ENCODE measurements at regions not wholly inside any gene's neighbourhood (a gene's known extent, or its start where the extent isn't known, plus 50 kb on each side); places are given as distances from the start of the nearest gene placed in this dataset.
A peak's percentile ranks its signal among the peaks of the same experiment; 100 is the strongest.
"Not testable (repeated sequence)": the region's sequence is repeated elsewhere in the genome, so short reads cannot be mapped to it uniquely, and the experiment has no call there.

DNA sequence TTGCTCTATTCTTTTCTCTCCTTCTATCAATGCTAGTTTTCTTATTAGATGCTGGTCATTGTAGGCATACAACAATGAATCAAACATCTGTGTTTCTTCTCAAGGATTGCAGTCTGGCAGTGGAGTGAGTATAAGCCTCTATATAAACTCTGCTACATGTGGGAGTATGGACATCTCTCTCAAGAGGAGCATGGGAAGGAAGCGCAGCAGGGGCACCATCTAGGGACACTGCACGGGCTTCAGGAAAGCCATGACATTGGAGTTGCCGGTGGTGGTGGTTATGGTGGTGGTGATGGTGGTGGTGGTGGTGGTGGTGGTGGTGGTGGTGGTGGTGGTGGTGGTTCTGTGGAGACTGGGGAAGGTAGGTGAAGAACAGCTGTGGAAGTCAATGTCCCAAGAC, 462.6 kb downstream of the RNF144A start:
- H3K4me1 ChIP-seq (ENCODE audit: low read length) = no peaks in the 10 kb centered on the region
- no peak overlapping the region for H3K4me2 ChIP-seq (ENCODE audit: low read depth, low read length, poor library complexity, severe bottlenecking)
- no peak overlapping the region for H2AFZ ChIP-seq (ENCODE audit: low read length)
- H3K9me3 ChIP-seq (ENCODE audit: low read length) = no peaks in the 10 kb centered on the region
- no peak for DNase-seq
- H3K9ac ChIP-seq (ENCODE audit: low read length) = no peak overlapping the region
- H3K27me3 ChIP-seq (ENCODE audit: low read length) = no peaks in the 10 kb centered on the region
- no peak overlapping the region for H3K4me3 ChIP-seq (ENCODE audit: low read length)
- H3K27ac ChIP-seq (ENCODE audit: low read length) = no peak overlapping the region
- H3K36me3 ChIP-seq (ENCODE audit: insufficient read depth, low read length) = no peaks in the 10 kb centered on the region
- H3K79me2 ChIP-seq (ENCODE audit: low read length) = no peaks in the 10 kb centered on the region
- H4K20me1 ChIP-seq (ENCODE audit: insufficient read depth, low read depth, low read length) = no peaks in the 10 kb centered on the region
- no peaks in the 10 kb centered on the region for H3K9me2 ChIP-seq (replicated peaks; ENCODE audit: insufficient read depth, low read length)

GRCh38 chr2:7384773-7385349, 467.6 kb downstream of the RNF144A start:
- Histone ChIP-seq H3K79me2 (ENCODE audit: low read length) (no peaks in the 10 kb centered on the region), H2AFZ (ENCODE audit: low read length) (no peak overlapping the region)

GRCh38 chr2:7390311-7390710, 473.1 kb downstream of the RNF144A start:
- not testable (repeated sequence) for H3K9me3 ChIP-seq (ENCODE audit: low read length); H3K9me2 ChIP-seq (replicated peaks; ENCODE audit: insufficient read depth, low read length); DNase-seq; H3K27ac ChIP-seq (ENCODE audit: low read length); H3K27me3 ChIP-seq (ENCODE audit: low read length); H2AFZ ChIP-seq (ENCODE audit: low read length); H3K4me3 ChIP-seq (ENCODE audit: low read length); H3K36me3 ChIP-seq (ENCODE audit: insufficient read depth, low read length); H3K4me2 ChIP-seq (ENCODE audit: low read depth, low read length, poor library complexity, severe bottlenecking); H4K20me1 ChIP-seq (ENCODE audit: insufficient read depth, low read depth, low read length); H3K79me2 ChIP-seq (ENCODE audit: low read length); H3K4me1 ChIP-seq (ENCODE audit: low read length); H3K9ac ChIP-seq (ENCODE audit: low read length)

More at GRCh38 chr2:7384773-7385349, 467.6 kb downstream of the RNF144A start:
- Histone ChIP-seq H3K4me1 (ENCODE audit: low read length) (no peaks in the 10 kb centered on the region), H3K36me3 (ENCODE audit: insufficient read depth, low read length) (no peaks in the 10 kb centered on the region), H3K9me2 (replicated peaks; ENCODE audit: insufficient read depth, low read length) (no peaks in the 10 kb centered on the region), H4K20me1 (ENCODE audit: insufficient read depth, low read depth, low read length) (no peaks in the 10 kb centered on the region), H3K27ac (ENCODE audit: low read length) (no peak overlapping the region), H3K4me2 (ENCODE audit: low read depth, low read length, poor library complexity, severe bottlenecking) (no peak overlapping the region), H3K9me3 (ENCODE audit: low read length) (no peaks in the 10 kb centered on the region), H3K4me3 (ENCODE audit: low read length) (no peak overlapping the region), H3K9ac (ENCODE audit: low read length) (no peak overlapping the region), H3K27me3 (ENCODE audit: low read length) (no peaks in the 10 kb centered on the region)
- no peak for DNase-seq

DNA sequence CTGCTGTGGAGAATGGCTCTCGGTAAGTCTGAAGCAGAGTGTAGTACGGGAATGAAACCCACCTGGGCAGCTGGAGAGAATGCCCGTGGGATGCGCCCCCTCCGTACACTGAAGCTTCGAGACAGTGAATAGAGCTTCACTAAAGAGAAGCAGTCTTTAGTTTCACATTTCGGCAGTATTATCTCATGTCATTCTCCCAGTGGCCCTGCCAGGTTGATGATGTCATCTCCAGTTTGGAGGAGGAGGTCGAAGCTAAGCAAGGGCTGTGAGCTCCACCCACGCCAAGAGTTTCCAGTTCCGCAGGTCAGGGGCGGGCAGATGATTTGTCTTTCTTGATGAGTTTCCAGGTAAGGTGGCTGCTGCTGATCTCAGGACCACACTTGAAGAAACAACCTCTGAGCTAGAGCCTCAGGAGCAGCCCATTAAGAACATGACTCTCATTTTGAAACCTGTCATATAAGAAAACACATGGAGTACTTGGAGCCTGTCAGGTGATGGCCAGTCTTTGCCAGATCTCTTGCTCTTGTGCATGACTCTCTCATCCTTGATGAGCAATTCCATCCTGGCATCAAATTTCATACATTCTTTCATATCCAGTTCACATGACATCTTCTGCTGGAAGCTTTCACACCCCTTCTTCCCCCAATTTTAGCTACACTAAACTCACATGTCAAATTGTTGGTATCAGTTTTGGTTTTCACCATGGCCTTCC, 475.0 kb downstream of the RNF144A start:
- H3K4me2 ChIP-seq (ENCODE audit: low read depth, low read length, poor library complexity, severe bottlenecking) = no peak overlapping the region
- H3K4me3 ChIP-seq (ENCODE audit: low read length) = no peak overlapping the region
- H3K4me1 ChIP-seq (ENCODE audit: low read length) = no peaks in the 10 kb centered on the region
- H4K20me1 ChIP-seq (ENCODE audit: insufficient read depth, low read depth, low read length) = no peaks in the 10 kb centered on the region
- no peaks in the 10 kb centered on the region for H3K9me2 ChIP-seq (replicated peaks; ENCODE audit: insufficient read depth, low read length)
- no peaks in the 10 kb centered on the region for H3K79me2 ChIP-seq (ENCODE audit: low read length)
- no peak for DNase-seq
- H3K9me3 ChIP-seq (ENCODE audit: low read length) = no peaks in the 10 kb centered on the region
- no peak overlapping the region for H3K27ac ChIP-seq (ENCODE audit: low read length)
- H3K27me3 ChIP-seq (ENCODE audit: low read length) = no peaks in the 10 kb centered on the region
- no peak overlapping the region for H3K9ac ChIP-seq (ENCODE audit: low read length)
- no peaks in the 10 kb centered on the region for H3K36me3 ChIP-seq (ENCODE audit: insufficient read depth, low read length)
- H2AFZ ChIP-seq (ENCODE audit: low read length) = no peak overlapping the region

DNA sequence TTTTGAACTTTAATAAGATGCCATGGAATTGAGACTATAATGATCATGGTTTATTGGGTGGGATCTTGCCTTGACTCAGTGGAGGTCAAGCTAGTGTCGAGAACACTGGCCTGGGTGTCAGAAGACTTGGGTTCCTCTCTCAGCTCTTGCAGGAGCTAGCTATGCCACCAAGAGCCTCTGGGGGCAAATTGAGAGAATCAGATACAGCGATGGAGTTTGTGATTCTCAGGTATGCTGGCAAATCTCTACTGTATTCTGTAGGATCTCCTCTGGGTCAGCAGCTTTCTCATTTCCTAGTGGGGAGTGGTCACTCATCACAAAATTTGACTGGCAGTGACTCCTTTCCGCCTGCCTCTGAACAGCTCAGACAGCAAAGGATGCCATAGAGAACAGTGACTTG, 477.0 kb downstream of the RNF144A start:
- Histone ChIP-seq H3K4me1 (ENCODE audit: low read length) (no peaks in the 10 kb centered on the region), H4K20me1 (ENCODE audit: insufficient read depth, low read depth, low read length) (no peaks in the 10 kb centered on the region), H3K9ac (ENCODE audit: low read length) (no peak overlapping the region), H3K4me3 (ENCODE audit: low read length) (no peak overlapping the region), H3K9me2 (replicated peaks; ENCODE audit: insufficient read depth, low read length) (no peaks in the 10 kb centered on the region), H3K79me2 (ENCODE audit: low read length) (no peaks in the 10 kb centered on the region), H3K27me3 (ENCODE audit: low read length) (no peaks in the 10 kb centered on the region), H3K27ac (ENCODE audit: low read length) (no peak overlapping the region), H2AFZ (ENCODE audit: low read length) (no peak overlapping the region), H3K4me2 (ENCODE audit: low read depth, low read length, poor library complexity, severe bottlenecking) (no peak overlapping the region), H3K36me3 (ENCODE audit: insufficient read depth, low read length) (no peaks in the 10 kb centered on the region), H3K9me3 (ENCODE audit: low read length) (no peaks in the 10 kb centered on the region)
- DNase-seq = peak; percentile 44

- Histone ChIP-seq H3K36me3 (ENCODE audit: insufficient read depth, low read length) (no peaks in the 10 kb centered on the region), H3K4me3 (ENCODE audit: low read length) (no peak overlapping the region), H3K4me1 (ENCODE audit: low read length) (no peaks in the 10 kb centered on the region), H3K9me3 (ENCODE audit: low read length) (no peaks in the 10 kb centered on the region), H3K27ac (ENCODE audit: low read length) (no peak overlapping the region), H3K9ac (ENCODE audit: low read length) (no peak overlapping the region), H2AFZ (ENCODE audit: low read length) (no peak overlapping the region), H3K4me2 (ENCODE audit: low read depth, low read length, poor library complexity, severe bottlenecking) (no peak overlapping the region), H3K27me3 (ENCODE audit: low read length) (no peaks in the 10 kb centered on the region), H4K20me1 (ENCODE audit: insufficient read depth, low read depth, low read length) (no peaks in the 10 kb centered on the region), H3K9me2 (replicated peaks; ENCODE audit: insufficient read depth, low read length) (no peaks in the 10 kb centered on the region), H3K79me2 (ENCODE audit: low read length) (no peaks in the 10 kb centered on the region)
- no peak for DNase-seq
These were observed 483.4 kb downstream of the RNF144A start for GRCh38 chr2:7400628-7401027.

- no peak for DNase-seq
- no peaks in the 10 kb centered on the region for H3K9me2 ChIP-seq (replicated peaks; ENCODE audit: insufficient read depth, low read length)
- no peaks in the 10 kb centered on the region for H3K9me3 ChIP-seq (ENCODE audit: low read length)
- no peaks in the 10 kb centered on the region for H3K27me3 ChIP-seq (ENCODE audit: low read length)
- H3K27ac ChIP-seq (ENCODE audit: low read length) = no peak overlapping the region
- H4K20me1 ChIP-seq (ENCODE audit: insufficient read depth, low read depth, low read length) = no peaks in the 10 kb centered on the region
- no peaks in the 10 kb centered on the region for H3K79me2 ChIP-seq (ENCODE audit: low read length)
- no peak overlapping the region for H3K4me3 ChIP-seq (ENCODE audit: low read length)
- no peak overlapping the region for H3K4me2 ChIP-seq (ENCODE audit: low read depth, low read length, poor library complexity, severe bottlenecking)
- H3K4me1 ChIP-seq (ENCODE audit: low read length) = no peaks in the 10 kb centered on the region
- no peaks in the 10 kb centered on the region for H3K36me3 ChIP-seq (ENCODE audit: insufficient read depth, low read length)
- no peak overlapping the region for H3K9ac ChIP-seq (ENCODE audit: low read length)
- H2AFZ ChIP-seq (ENCODE audit: low read length) = no peak overlapping the region
These were observed 486.0 kb downstream of the RNF144A start for GRCh38 chr2:7403092-7403775.

DNA sequence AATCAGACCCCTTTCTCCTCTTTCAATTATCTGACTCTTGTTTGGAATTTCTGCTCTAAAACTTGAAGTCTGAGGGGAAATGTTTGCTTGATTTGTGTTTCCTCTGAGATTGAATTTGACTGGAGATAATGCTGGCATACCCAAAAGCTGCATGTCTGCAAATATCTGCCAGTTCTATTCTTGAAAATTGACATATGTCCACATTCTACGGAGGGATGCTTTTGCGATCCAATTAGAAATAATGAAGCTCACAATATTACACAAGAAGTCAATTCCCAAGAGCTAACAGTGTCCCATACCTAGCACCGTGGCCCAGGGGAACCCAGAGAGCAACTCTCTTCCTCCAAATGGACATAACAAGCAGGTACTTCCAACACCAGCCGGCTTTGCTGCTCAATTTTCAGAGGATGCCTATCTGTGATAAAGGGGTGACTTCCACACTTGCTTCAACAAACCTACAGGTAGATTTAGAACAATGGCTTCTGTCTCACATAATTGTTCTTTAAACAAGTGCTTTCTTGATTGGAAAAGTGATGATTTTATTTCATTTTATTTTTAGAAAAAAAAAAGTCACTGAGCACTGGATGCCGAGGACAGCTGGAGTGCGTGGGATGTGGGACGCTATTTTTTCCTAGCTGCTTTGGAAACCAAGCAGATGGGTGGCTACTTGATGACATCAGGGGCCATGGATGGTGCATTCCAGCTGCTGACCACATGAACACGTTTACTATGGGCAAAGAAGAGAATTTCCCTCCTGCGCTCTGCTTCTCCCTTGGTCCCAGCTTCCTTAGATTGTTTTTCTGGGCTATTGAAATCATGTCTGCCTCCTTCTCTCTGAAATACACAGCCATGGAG, 488.9 kb downstream of the RNF144A start:
- no peak overlapping the region for H3K27ac ChIP-seq (ENCODE audit: low read length)
- no peaks in the 10 kb centered on the region for H3K9me3 ChIP-seq (ENCODE audit: low read length)
- no peak overlapping the region for H2AFZ ChIP-seq (ENCODE audit: low read length)
- no peaks in the 10 kb centered on the region for H4K20me1 ChIP-seq (ENCODE audit: insufficient read depth, low read depth, low read length)
- H3K4me2 ChIP-seq (ENCODE audit: low read depth, low read length, poor library complexity, severe bottlenecking) = no peak overlapping the region
- no peaks in the 10 kb centered on the region for H3K4me1 ChIP-seq (ENCODE audit: low read length)
- H3K79me2 ChIP-seq (ENCODE audit: low read length) = no peaks in the 10 kb centered on the region
- DNase-seq = no peak
- H3K36me3 ChIP-seq (ENCODE audit: insufficient read depth, low read length) = no peaks in the 10 kb centered on the region
- no peak overlapping the region for H3K9ac ChIP-seq (ENCODE audit: low read length)
- no peaks in the 10 kb centered on the region for H3K9me2 ChIP-seq (replicated peaks; ENCODE audit: insufficient read depth, low read length)
- H3K27me3 ChIP-seq (ENCODE audit: low read length) = no peaks in the 10 kb centered on the region
- no peak overlapping the region for H3K4me3 ChIP-seq (ENCODE audit: low read length)

Data from Karpas-422 (cell line).